ENCODE measurements at regions not wholly inside any gene's neighbourhood (a gene's known extent, or its start where the extent isn't known, plus 50 kb on each side); places are given as distances from the start of the nearest gene placed in this dataset.
A peak's percentile ranks its signal among the peaks of the same experiment; 100 is the strongest.
"Not testable (repeated sequence)": the region's sequence is repeated elsewhere in the genome, so short reads cannot be mapped to it uniquely, and the experiment has no call there.

- H3K9me3 Mint-ChIP-seq; H3K9me3 ChIP-seq (ENCODE audit: control insufficient read depth, low read length); H3K27ac ChIP-seq (ENCODE audit: low read depth, low read length); H3K36me3 Mint-ChIP-seq (ENCODE audit: low read depth); H3K4me1 ChIP-seq (ENCODE audit: control insufficient read depth, insufficient read depth, low read length); DNase-seq; H3K36me3 ChIP-seq (ENCODE audit: control insufficient read depth, insufficient read depth, low read length); H3K9ac ChIP-seq (ENCODE audit: extremely low read depth, low read length, poor library complexity, severe bottlenecking); H3K27me3 Mint-ChIP-seq (ENCODE audit: insufficient read depth); H3K4me3 Mint-ChIP-seq; H3K4me1 Mint-ChIP-seq; H3K27me3 ChIP-seq (ENCODE audit: control insufficient read depth, insufficient read depth, low read length, poor library complexity, severe bottlenecking); H3K4me3 ChIP-seq (ENCODE audit: low read length); H3K27ac Mint-ChIP-seq: not testable (repeated sequence)
- no CpG with 5 or more reads among the region's 5 CpGs for WGBS, 2 experiments (ENCODE audit: insufficient coverage in 1 of 2, insufficient read length in 1 of 2)
These were observed 380.0 kb downstream of the ANAPC1 start for GRCh38 chr2:111503844-111504570.

- not testable (repeated sequence) for H3K27ac Mint-ChIP-seq; H3K4me3 Mint-ChIP-seq; H3K27ac ChIP-seq (ENCODE audit: low read depth, low read length); H3K4me1 Mint-ChIP-seq; DNase-seq; H3K27me3 Mint-ChIP-seq (ENCODE audit: insufficient read depth); H3K36me3 ChIP-seq (ENCODE audit: control insufficient read depth, insufficient read depth, low read length); H3K9me3 ChIP-seq (ENCODE audit: control insufficient read depth, low read length); H3K4me3 ChIP-seq (ENCODE audit: low read length); H3K9me3 Mint-ChIP-seq; H3K9ac ChIP-seq (ENCODE audit: extremely low read depth, low read length, poor library complexity, severe bottlenecking); H3K36me3 Mint-ChIP-seq (ENCODE audit: low read depth); H3K4me1 ChIP-seq (ENCODE audit: control insufficient read depth, insufficient read depth, low read length); H3K27me3 ChIP-seq (ENCODE audit: control insufficient read depth, insufficient read depth, low read length, poor library complexity, severe bottlenecking)
- WGBS, 2 experiments (ENCODE audit: insufficient coverage in 1 of 2, insufficient read length in 1 of 2): 91% methylated on average over 1 of the region's 2 CpGs; no CpG with 5 or more reads in 1 of the 2 experiments
These were observed 379.4 kb downstream of the ANAPC1 start for GRCh38 chr2:111504571-111504942.

- 47% methylated on average over 2 of the region's 5 CpGs; no CpG with 5 or more reads in 1 of the 2 experiments for WGBS, 2 experiments (ENCODE audit: insufficient coverage in 1 of 2, insufficient read length in 1 of 2)
- not testable (repeated sequence) for H3K9me3 ChIP-seq (ENCODE audit: control insufficient read depth, low read length)
These were observed 378.7 kb downstream of the ANAPC1 start for GRCh38 chr2:111505267-111505666.

GRCh38 chr2:111506936-111507335 is 377.1 kb downstream of the ANAPC1 start:
- 89 to 100% methylated on average over 1 to 4 of the region's 5 CpGs for WGBS, 2 experiments (ENCODE audit: insufficient coverage in 1 of 2, insufficient read length in 1 of 2)
- not testable (repeated sequence) for H3K36me3 Mint-ChIP-seq (ENCODE audit: low read depth); H3K9ac ChIP-seq (ENCODE audit: extremely low read depth, low read length, poor library complexity, severe bottlenecking); H3K27ac ChIP-seq (ENCODE audit: low read depth, low read length); H3K27me3 ChIP-seq (ENCODE audit: control insufficient read depth, insufficient read depth, low read length, poor library complexity, severe bottlenecking); H3K4me3 ChIP-seq (ENCODE audit: low read length); H3K27me3 Mint-ChIP-seq (ENCODE audit: insufficient read depth); H3K27ac Mint-ChIP-seq; H3K9me3 Mint-ChIP-seq; H3K4me1 ChIP-seq (ENCODE audit: control insufficient read depth, insufficient read depth, low read length); H3K9me3 ChIP-seq (ENCODE audit: control insufficient read depth, low read length); H3K4me3 Mint-ChIP-seq; H3K4me1 Mint-ChIP-seq; H3K36me3 ChIP-seq (ENCODE audit: control insufficient read depth, insufficient read depth, low read length)
- DNase-seq: peak; percentile 7

More at GRCh38 chr2:111505267-111505666, 378.7 kb downstream of the ANAPC1 start:
- not testable (repeated sequence) for H3K27ac ChIP-seq (ENCODE audit: low read depth, low read length); H3K4me1 ChIP-seq (ENCODE audit: control insufficient read depth, insufficient read depth, low read length); H3K4me3 ChIP-seq (ENCODE audit: low read length); H3K36me3 Mint-ChIP-seq (ENCODE audit: low read depth); H3K27me3 ChIP-seq (ENCODE audit: control insufficient read depth, insufficient read depth, low read length, poor library complexity, severe bottlenecking); H3K4me1 Mint-ChIP-seq; H3K4me3 Mint-ChIP-seq; H3K27me3 Mint-ChIP-seq (ENCODE audit: insufficient read depth); H3K9me3 Mint-ChIP-seq; H3K9ac ChIP-seq (ENCODE audit: extremely low read depth, low read length, poor library complexity, severe bottlenecking); H3K27ac Mint-ChIP-seq; H3K36me3 ChIP-seq (ENCODE audit: control insufficient read depth, insufficient read depth, low read length)
- DNase-seq: peak; percentile 3

- not testable (repeated sequence) for H3K27ac Mint-ChIP-seq; H3K36me3 Mint-ChIP-seq (ENCODE audit: low read depth); H3K4me1 ChIP-seq (ENCODE audit: control insufficient read depth, insufficient read depth, low read length); H3K4me3 ChIP-seq (ENCODE audit: low read length); H3K9me3 ChIP-seq (ENCODE audit: control insufficient read depth, low read length); H3K4me3 Mint-ChIP-seq; H3K27me3 Mint-ChIP-seq (ENCODE audit: insufficient read depth); H3K27ac ChIP-seq (ENCODE audit: low read depth, low read length); H3K9ac ChIP-seq (ENCODE audit: extremely low read depth, low read length, poor library complexity, severe bottlenecking); H3K27me3 ChIP-seq (ENCODE audit: control insufficient read depth, insufficient read depth, low read length, poor library complexity, severe bottlenecking); H3K4me1 Mint-ChIP-seq; H3K9me3 Mint-ChIP-seq; H3K36me3 ChIP-seq (ENCODE audit: control insufficient read depth, insufficient read depth, low read length)
- WGBS, 2 experiments (ENCODE audit: insufficient coverage in 1 of 2, insufficient read length in 1 of 2): 91 to 96% methylated on average over 4 to 6 of the region's 6 CpGs
- peak; percentile 1 for DNase-seq
These were observed 374.6 kb downstream of the ANAPC1 start for GRCh38 chr2:111509225-111509869.

- H3K36me3 Mint-ChIP-seq (ENCODE audit: low read depth); H3K9me3 ChIP-seq (ENCODE audit: control insufficient read depth, low read length); H3K27ac Mint-ChIP-seq; H3K27ac ChIP-seq (ENCODE audit: low read depth, low read length); H3K27me3 ChIP-seq (ENCODE audit: control insufficient read depth, insufficient read depth, low read length, poor library complexity, severe bottlenecking); H3K4me1 ChIP-seq (ENCODE audit: control insufficient read depth, insufficient read depth, low read length); H3K9me3 Mint-ChIP-seq; H3K4me3 ChIP-seq (ENCODE audit: low read length); H3K9ac ChIP-seq (ENCODE audit: extremely low read depth, low read length, poor library complexity, severe bottlenecking); H3K4me1 Mint-ChIP-seq; H3K27me3 Mint-ChIP-seq (ENCODE audit: insufficient read depth); H3K4me3 Mint-ChIP-seq; H3K36me3 ChIP-seq (ENCODE audit: control insufficient read depth, insufficient read depth, low read length): not testable (repeated sequence)
- 93% methylated on average over 2 of the region's 6 CpGs; no CpG with 5 or more reads in 1 of the 2 experiments for WGBS, 2 experiments (ENCODE audit: insufficient coverage in 1 of 2, insufficient read length in 1 of 2)
- DNase-seq: peak; percentile 13
These were observed 373.6 kb downstream of the ANAPC1 start for GRCh38 chr2:111510384-111510783.

- H3K4me1 Mint-ChIP-seq; H3K27ac Mint-ChIP-seq; H3K4me3 ChIP-seq (ENCODE audit: low read length); H3K36me3 ChIP-seq (ENCODE audit: control insufficient read depth, insufficient read depth, low read length); H3K9me3 ChIP-seq (ENCODE audit: control insufficient read depth, low read length); H3K36me3 Mint-ChIP-seq (ENCODE audit: low read depth); H3K27me3 ChIP-seq (ENCODE audit: control insufficient read depth, insufficient read depth, low read length, poor library complexity, severe bottlenecking); H3K4me3 Mint-ChIP-seq; H3K4me1 ChIP-seq (ENCODE audit: control insufficient read depth, insufficient read depth, low read length); H3K9me3 Mint-ChIP-seq; H3K27ac ChIP-seq (ENCODE audit: low read depth, low read length); H3K9ac ChIP-seq (ENCODE audit: extremely low read depth, low read length, poor library complexity, severe bottlenecking); DNase-seq; H3K27me3 Mint-ChIP-seq (ENCODE audit: insufficient read depth): not testable (repeated sequence)
- WGBS, 2 experiments (ENCODE audit: insufficient coverage in 1 of 2, insufficient read length in 1 of 2): 86% methylated on average over 1 of the region's 3 CpGs; no CpG with 5 or more reads in 1 of the 2 experiments
These were observed 372.9 kb downstream of the ANAPC1 start for GRCh38 chr2:111511062-111511461.
